Osteoblast (primary cell): ENCODE measurements at regions not wholly inside any gene's neighbourhood (a gene's known extent, or its start where the extent isn't known, plus 50 kb on each side); places are given as distances from the start of the nearest gene placed in this dataset.

Source experiments
- DNase-seq: peaks from one replicate; pipeline ENCODE4 v3.0.0; 2011; ENCODE audit warnings: low spot score, mixed read lengths; ENCODE audit not compliant: insufficient read length; ENCODE audit errors: missing footprints
- H2AFZ ChIP-seq: 2 replicates; pipeline ENCODE4 v1.6.0; 2011; ENCODE audit warnings: mild to moderate bottlenecking, low read length
- H3K27ac ChIP-seq: 2 replicates; pipeline ENCODE4 v1.5.1; 2011; ENCODE audit warnings: mild to moderate bottlenecking, low read depth, low read length, moderate library complexity
- H3K27me3 ChIP-seq: 2 replicates; pipeline ENCODE4 v1.6.0; 2012; ENCODE audit warnings: mild to moderate bottlenecking, control low read depth, inconsistent platforms, low read length, moderate library complexity; ENCODE audit not compliant: insufficient read depth
- H3K36me3 ChIP-seq: 2 replicates; pipeline ENCODE4 v1.5.1; 2011; ENCODE audit warnings: mild to moderate bottlenecking, low read length, control low read depth, moderate library complexity; ENCODE audit not compliant: insufficient read depth
- H3K4me1 ChIP-seq: 2 replicates; pipeline ENCODE4 v1.5.1; 2011; ENCODE audit warnings: mild to moderate bottlenecking, low read length, control low read depth, moderate library complexity; ENCODE audit not compliant: insufficient read depth
- H3K4me2 ChIP-seq: 2 replicates; pipeline ENCODE4 v1.6.0; 2011; ENCODE audit warnings: mild to moderate bottlenecking, low read length; ENCODE audit not compliant: insufficient read depth
- H3K4me3 ChIP-seq: fragments of 200-600 bp; sonication (generic); 3 replicates; pipeline ENCODE4 v1.5.1; 2012; ENCODE audit warnings: mild to moderate bottlenecking, low read length, inconsistent platforms; ENCODE audit not compliant: insufficient read depth
- H3K79me2 ChIP-seq: 2 replicates; pipeline ENCODE4 v1.6.0; 2012; ENCODE audit warnings: mild to moderate bottlenecking, low read length, control low read depth, inconsistent platforms; ENCODE audit not compliant: insufficient read depth
- H3K9me3 ChIP-seq: 2 replicates; pipeline ENCODE4 v1.5.1; 2011; ENCODE audit warnings: low read depth, low read length, control low read depth
- H4K20me1 ChIP-seq: 2 replicates; pipeline ENCODE4 v1.6.0; 2012; ENCODE audit warnings: mild to moderate bottlenecking, low read length, control low read depth; ENCODE audit not compliant: insufficient read depth
- CTCF ChIP-seq: IDR thresholded peaks from 2 replicates; pipeline ENCODE4 v1.5.1; 2011; ENCODE audit warnings: mild to moderate bottlenecking, low read depth, low read length, moderate library complexity; ENCODE audit errors: extremely low read depth

- TF ChIP-seq CTCF = no peak
- Histone ChIP-seq H2AFZ (no peak overlapping the region), H3K4me1 (no peaks in the 10 kb centered on the region)
Measured at GRCh38 chr4:4942658-4943057, 76.6 kb downstream of the CYTL1 start.

GRCh38 chr4:4945021-4945420, 74.2 kb downstream of the CYTL1 start:
- no peak overlapping the region for H3K4me3 ChIP-seq
- no peaks in the 10 kb centered on the region for H3K79me2 ChIP-seq
- H3K36me3 ChIP-seq = no peaks in the 10 kb centered on the region
- H3K27me3 ChIP-seq = no peaks in the 10 kb centered on the region
- TF ChIP-seq CTCF = no peak
- no peaks in the 10 kb centered on the region for H3K4me1 ChIP-seq
- no peak overlapping the region for H2AFZ ChIP-seq
- no peaks in the 10 kb centered on the region for H4K20me1 ChIP-seq
- H3K4me2 ChIP-seq = no peak overlapping the region
- H3K9me3 ChIP-seq = no peaks in the 10 kb centered on the region
- no peak for DNase-seq
- H3K27ac ChIP-seq = no peak overlapping the region

More at GRCh38 chr4:4942658-4943057, 76.6 kb downstream of the CYTL1 start:
- H3K27ac ChIP-seq = no peak overlapping the region
- H3K27me3 ChIP-seq = no peaks in the 10 kb centered on the region
- no peaks in the 10 kb centered on the region for H4K20me1 ChIP-seq
- H3K36me3 ChIP-seq = no peaks in the 10 kb centered on the region
- DNase-seq = no peak
- H3K79me2 ChIP-seq = no peaks in the 10 kb centered on the region
- H3K9me3 ChIP-seq = no peaks in the 10 kb centered on the region
- no peak overlapping the region for H3K4me2 ChIP-seq
- no peak overlapping the region for H3K4me3 ChIP-seq

GRCh38 chr4:4945829-4946228, 73.4 kb downstream of the CYTL1 start:
- TF ChIP-seq CTCF = no peak
- H4K20me1 ChIP-seq = no peaks in the 10 kb centered on the region
- no peaks in the 10 kb centered on the region for H3K4me1 ChIP-seq
- no peak overlapping the region for H3K4me3 ChIP-seq
- H3K4me2 ChIP-seq = no peak overlapping the region
- H3K79me2 ChIP-seq = no peaks in the 10 kb centered on the region
- H2AFZ ChIP-seq = no peak overlapping the region
- H3K27ac ChIP-seq = no peak overlapping the region
- no peaks in the 10 kb centered on the region for H3K9me3 ChIP-seq
- H3K36me3 ChIP-seq = no peaks in the 10 kb centered on the region
- DNase-seq = no peak
- H3K27me3 ChIP-seq = no peaks in the 10 kb centered on the region

- no peaks in the 10 kb centered on the region for H3K27me3 ChIP-seq
- no peaks in the 10 kb centered on the region for H4K20me1 ChIP-seq
- H3K4me3 ChIP-seq = no peak overlapping the region
- H3K4me1 ChIP-seq = no peaks in the 10 kb centered on the region
- no peak overlapping the region for H3K4me2 ChIP-seq
- H3K27ac ChIP-seq = no peak overlapping the region
- no peak overlapping the region for H2AFZ ChIP-seq
- H3K9me3 ChIP-seq = no peaks in the 10 kb centered on the region
- no peak for TF ChIP-seq CTCF
- no peak for DNase-seq
- no peaks in the 10 kb centered on the region for H3K36me3 ChIP-seq
- no peaks in the 10 kb centered on the region for H3K79me2 ChIP-seq
Measured at GRCh38 chr4:4946416-4946815, 72.8 kb downstream of the CYTL1 start.
